C4-2B (cell line): ENCODE measurements at regions not wholly inside any gene's neighbourhood (a gene's known extent, or its start where the extent isn't known, plus 50 kb on each side); places are given as distances from the start of the nearest gene placed in this dataset.

Experiments used
- ZFX ChIP-seq: fragments of 450-650 bp; IDR thresholded peaks from 2 replicates; pipeline ENCODE4 v1.6.1; 2017
- TF ChIP-seq, protein P1 (sequence below): fragments of 450-650 bp; conservative IDR thresholded peaks from 2 replicates; pipeline ENCODE4 v1.5.1; 2017; ENCODE audit warnings: mild to moderate bottlenecking

DNA sequence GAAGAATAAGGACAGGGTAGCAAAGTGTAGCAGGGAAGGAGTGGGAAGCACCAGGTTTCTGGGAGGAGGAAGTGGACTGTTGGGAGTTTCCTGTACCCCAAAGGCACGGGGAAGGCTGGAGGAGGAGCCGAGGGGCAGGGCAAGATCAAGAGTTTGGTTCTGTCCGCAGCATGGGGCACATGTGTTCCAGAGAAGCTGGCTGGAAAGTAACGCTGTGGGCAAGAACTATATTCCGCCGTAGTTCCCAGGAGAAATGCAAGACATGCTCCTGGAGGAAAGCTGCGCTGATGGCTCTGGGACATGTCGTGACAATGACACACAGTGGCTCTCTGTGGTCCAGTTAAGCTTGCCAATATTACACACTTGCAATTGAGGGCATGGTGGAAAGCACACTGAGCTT is 51.7 kb upstream of the KPNA3 start:
- TF ChIP-seq, protein P1, sequence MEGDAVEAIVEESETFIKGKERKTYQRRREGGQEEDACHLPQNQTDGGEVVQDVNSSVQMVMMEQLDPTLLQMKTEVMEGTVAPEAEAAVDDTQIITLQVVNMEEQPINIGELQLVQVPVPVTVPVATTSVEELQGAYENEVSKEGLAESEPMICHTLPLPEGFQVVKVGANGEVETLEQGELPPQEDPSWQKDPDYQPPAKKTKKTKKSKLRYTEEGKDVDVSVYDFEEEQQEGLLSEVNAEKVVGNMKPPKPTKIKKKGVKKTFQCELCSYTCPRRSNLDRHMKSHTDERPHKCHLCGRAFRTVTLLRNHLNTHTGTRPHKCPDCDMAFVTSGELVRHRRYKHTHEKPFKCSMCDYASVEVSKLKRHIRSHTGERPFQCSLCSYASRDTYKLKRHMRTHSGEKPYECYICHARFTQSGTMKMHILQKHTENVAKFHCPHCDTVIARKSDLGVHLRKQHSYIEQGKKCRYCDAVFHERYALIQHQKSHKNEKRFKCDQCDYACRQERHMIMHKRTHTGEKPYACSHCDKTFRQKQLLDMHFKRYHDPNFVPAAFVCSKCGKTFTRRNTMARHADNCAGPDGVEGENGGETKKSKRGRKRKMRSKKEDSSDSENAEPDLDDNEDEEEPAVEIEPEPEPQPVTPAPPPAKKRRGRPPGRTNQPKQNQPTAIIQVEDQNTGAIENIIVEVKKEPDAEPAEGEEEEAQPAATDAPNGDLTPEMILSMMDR = no peak
- no peak for TF ChIP-seq ZFX
